Coronary artery (tissue), 2 donors: ENCODE measurements at regions not wholly inside any gene's neighbourhood (a gene's known extent, or its start where the extent isn't known, plus 50 kb on each side); places are given as distances from the start of the nearest gene placed in this dataset.

ENCODE experiments used
- DNase-seq: peaks from one replicate; pipeline ENCODE4 v3.0.0-alpha.2; 2017; ENCODE audit warnings: low spot score
- H3K27ac ChIP-seq, 2 donors: fragments of 200-600 bp; sonication (generic); one replicate each; pipeline ENCODE4 v1.5.1; 2016 to 2019
- H3K4me3 ChIP-seq: fragments of 200-600 bp; sonication (generic); 2 replicates; pipeline ENCODE4 v1.5.1; 2016; ENCODE audit warnings: mild to moderate bottlenecking, moderate library complexity
- CTCF ChIP-seq: fragments of 200-600 bp; sonication (generic); IDR thresholded peaks from one replicate; pipeline ENCODE4 v1.5.1; 2019; ENCODE audit warnings: antibody characterized with exemption

- TF ChIP-seq CTCF: no peak
- Histone ChIP-seq H3K4me3 (no peak overlapping the region), H3K27ac (no peak overlapping the region)
- no peak for DNase-seq
These were observed 121.0 kb downstream of the NPY start for GRCh38 chr7:24405002-24405401.

DNA sequence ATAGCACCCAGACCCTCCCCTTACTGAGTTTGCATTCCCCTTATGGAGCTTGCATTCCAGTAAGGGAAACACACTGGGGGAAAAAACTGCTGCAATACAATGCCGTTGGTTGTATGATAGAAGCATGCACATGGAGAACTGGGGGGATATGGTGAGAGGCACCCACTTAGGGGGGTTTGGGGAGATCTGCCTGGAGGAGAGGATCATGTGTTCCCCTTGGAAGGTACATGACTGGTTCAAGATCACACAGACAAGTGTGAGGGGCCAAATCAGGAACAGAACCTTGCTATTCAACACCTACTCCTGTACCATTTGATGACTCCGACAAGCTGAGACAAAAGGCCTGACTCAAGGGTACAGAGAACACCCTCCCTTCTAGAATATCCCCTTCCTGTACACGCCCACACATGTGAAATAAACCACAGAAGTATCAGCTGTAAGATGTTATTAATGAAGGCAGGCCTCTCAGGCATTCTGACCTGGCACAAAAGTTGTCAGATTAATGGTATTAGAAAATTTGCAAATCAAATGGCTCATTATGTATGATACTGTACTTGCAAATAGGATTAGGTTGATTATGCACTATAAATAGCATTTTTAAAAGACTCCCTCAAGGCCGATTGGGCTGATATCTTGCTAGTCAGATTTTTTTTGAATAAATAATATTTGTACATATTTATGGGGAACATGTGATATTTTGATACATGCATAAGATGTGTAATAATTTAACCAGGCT, 122.2 kb downstream of the NPY start:
- TF ChIP-seq CTCF: no peak
- Histone ChIP-seq H3K4me3 (no peak overlapping the region), H3K27ac (no peak overlapping the region)
- DNase-seq: no peak

- Histone ChIP-seq H3K27ac (no peak overlapping the region), H3K4me3 (no peak overlapping the region)
- no peak for DNase-seq
- no peak for TF ChIP-seq CTCF
These were observed 122.9 kb downstream of the NPY start for GRCh38 chr7:24406789-24407299.

GRCh38 chr7:24407965-24408364, 124.0 kb downstream of the NPY start:
- no peak for DNase-seq
- no peak for TF ChIP-seq CTCF

DNA sequence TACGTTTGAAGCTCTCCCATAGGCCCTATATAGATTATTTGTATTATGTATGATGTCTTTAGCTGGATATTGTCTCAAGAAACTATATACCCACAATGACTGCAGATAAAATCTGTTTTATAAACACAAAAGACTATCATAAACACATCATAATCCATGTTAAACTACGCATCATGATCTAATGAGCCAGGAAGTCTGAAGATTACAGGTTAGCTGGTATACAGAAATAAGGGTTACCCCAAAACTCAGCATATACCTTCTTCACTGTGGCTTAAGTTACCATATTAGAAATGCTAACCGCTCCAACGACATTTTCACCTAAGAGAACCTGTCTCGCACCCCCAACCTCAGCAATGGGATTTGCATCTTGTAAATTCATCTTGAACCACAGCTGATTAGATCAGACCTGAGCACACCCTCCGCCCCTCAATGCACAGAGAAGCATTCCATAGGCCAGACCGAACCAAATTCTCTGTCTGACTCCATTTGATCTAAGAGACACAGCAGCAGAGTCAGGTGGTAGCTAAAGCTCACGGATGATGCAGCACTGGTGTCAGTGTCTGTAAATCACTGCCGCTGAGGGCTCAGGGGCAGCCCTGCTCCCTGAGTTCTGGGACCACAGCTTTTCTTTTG, 124.9 kb downstream of the NPY start:
- Histone ChIP-seq H3K27ac (no peak overlapping the region), H3K4me3 (no peak overlapping the region)
- no peak for DNase-seq
- no peak for TF ChIP-seq CTCF

More at GRCh38 chr7:24407965-24408364, 124.0 kb downstream of the NPY start:
- Histone ChIP-seq H3K4me3 (no peak overlapping the region), H3K27ac (no peak overlapping the region)

- Histone ChIP-seq H3K27ac (no peak overlapping the region), H3K4me3 (no peak overlapping the region)
- no peak for TF ChIP-seq CTCF
- DNase-seq: no peak
These were observed 125.5 kb downstream of the NPY start for GRCh38 chr7:24409431-24410024.
